CD4-positive, alpha-beta T cell (primary cell): ENCODE measurements at regions not wholly inside any gene's neighbourhood (a gene's known extent, or its start where the extent isn't known, plus 50 kb on each side); places are given as distances from the start of the nearest gene placed in this dataset.

Experiments used
- ATAC-seq: fragments of 200-7000 bp; cut with Tn5 transposase; one replicate; pipeline ENCODE4 v1.10.0; 2022; ENCODE audit warnings: mild to moderate bottlenecking; ENCODE audit not compliant: poor library complexity
- CTCF ChIA-PET: fragments of 350-600 bp; sonication (Branson Sonifier 250); formaldehyde crosslinking; loops from one replicate; lab custom pipeline; 2021; ENCODE audit warnings: antibody characterized with exemption, inconsistent platforms; lab: Charles Lee
- POLR2A ChIA-PET: fragments of 350-600 bp; sonication (Branson Sonifier 250); formaldehyde crosslinking; loops from one replicate; lab custom pipeline; 2021; ENCODE audit warnings: antibody characterized with exemption, inconsistent platforms; lab: Charles Lee
- DNase-seq, 14 experiments: peaks; one replicate each; pipeline ENCODE4 v3.0.0-alpha.2; 2013 to 2020; ENCODE audit warnings: mixed read lengths in 2 of 14
- H3K27ac ChIP-seq, 2 donors: one replicate each; pipeline versions ENCODE4 v1.5.1 to v1.7.0; 2013; ENCODE audit warnings: low read length in 2 of 2, low read depth in 1 of 2, mild to moderate bottlenecking in 1 of 2
- H3K27me3 ChIP-seq, 2 experiments: 1 replicate in 1 of 2; 2 replicates in 1 of 2; pipeline versions ENCODE4 v1.6.1 to v1.7.0; 2013; ENCODE audit warnings: low read length in 2 of 2, control low read depth in 1 of 2, mild to moderate bottlenecking in 1 of 2, moderate library complexity in 1 of 2; ENCODE audit not compliant: insufficient read depth in 2 of 2, control insufficient read depth in 1 of 2
- H3K36me3 ChIP-seq: one replicate; pipeline ENCODE4 v1.6.1; 2013; ENCODE audit warnings: low read length, control low read depth; ENCODE audit not compliant: insufficient read depth
- H3K4me1 ChIP-seq: one replicate; pipeline ENCODE4 v1.6.1; 2013; ENCODE audit warnings: low read length, control low read depth; ENCODE audit not compliant: insufficient read depth
- H3K4me3 ChIP-seq: one replicate; pipeline ENCODE4 v1.5.1; 2013; ENCODE audit warnings: mild to moderate bottlenecking, low read length, moderate library complexity
- H3K9me3 ChIP-seq, 2 experiments: 1 replicate in 1 of 2; 2 replicates in 1 of 2; pipeline versions ENCODE4 v1.6.1 to v1.7.0; 2013; ENCODE audit warnings: low read length in 2 of 2, mild to moderate bottlenecking in 2 of 2, control low read depth in 1 of 2, moderate library complexity in 1 of 2; ENCODE audit not compliant: control insufficient read depth in 1 of 2, insufficient read depth in 1 of 2
- H3K27ac Mint-ChIP-seq: one replicate; pipeline ENCODE4 v1.8.0; 2020; ENCODE audit warnings: mixed read lengths
- H3K27me3 Mint-ChIP-seq: one replicate; pipeline ENCODE4 v1.8.0; 2021; ENCODE audit warnings: mixed read lengths
- H3K36me3 Mint-ChIP-seq: one replicate; pipeline ENCODE4 v1.8.0; 2021; ENCODE audit warnings: low read depth, mixed read lengths
- H3K4me1 Mint-ChIP-seq: one replicate; pipeline ENCODE4 v1.8.0; 2021; ENCODE audit warnings: low read depth, mixed read lengths
- H3K4me3 Mint-ChIP-seq: one replicate; pipeline ENCODE4 v1.8.0; 2020; ENCODE audit warnings: mild to moderate bottlenecking, mixed read lengths
- H3K9me3 Mint-ChIP-seq: one replicate; pipeline ENCODE4 v1.8.0; 2020; ENCODE audit warnings: mixed read lengths
- intact Hi-C, 2 experiments: fragments of 100-400 bp; cut with DNase I in 1 of 2; cut with micrococcal nuclease in 1 of 2; formaldehyde crosslinking; loops; one replicate each; pipeline versions ENCODE4 v1.15.1 to v1.9.0; 2023 to 2025; cut with DNase I, micrococcal nuclease
- TF ChIP-seq, protein P1 (sequence below): fragments of 200-600 bp; IDR thresholded peaks from one replicate; pipeline ENCODE4 v1.8.0; 2022; ENCODE audit warnings: antibody characterized with exemption, mild to moderate bottlenecking

DNA sequence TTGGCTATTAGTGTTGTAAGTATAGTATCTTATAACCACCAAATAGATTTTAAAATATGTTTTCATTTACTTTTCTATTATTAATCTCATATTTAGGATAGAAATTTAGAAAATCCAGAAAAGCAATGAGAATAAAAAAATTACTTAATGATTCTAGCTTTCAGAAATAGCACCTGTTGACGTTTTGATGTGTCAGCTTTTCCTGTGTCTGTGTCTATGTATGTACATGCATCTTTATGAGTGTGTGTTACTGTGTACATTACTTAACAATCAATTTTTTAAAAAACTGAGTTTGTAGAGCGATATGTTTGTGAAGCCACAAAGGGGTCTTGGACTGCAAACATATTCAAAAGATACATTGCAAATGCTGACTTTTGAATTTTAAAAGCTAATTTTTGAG lies 526.9 kb downstream of the BCKDHB start:
- DNase-seq: no peak
- Histone ChIP-seq H3K9me3 (no peaks in the 10 kb centered on the region), H3K27ac (no peak overlapping the region), H3K4me3 (no peak overlapping the region), H3K4me1 (no peaks in the 10 kb centered on the region), H3K36me3 (no peaks in the 10 kb centered on the region), H3K27me3 (no peaks in the 10 kb centered on the region)
- peaks cover 5% of the 10 kb centered on the region for H3K9me3 Mint-ChIP-seq
- TF ChIP-seq, protein P1, sequence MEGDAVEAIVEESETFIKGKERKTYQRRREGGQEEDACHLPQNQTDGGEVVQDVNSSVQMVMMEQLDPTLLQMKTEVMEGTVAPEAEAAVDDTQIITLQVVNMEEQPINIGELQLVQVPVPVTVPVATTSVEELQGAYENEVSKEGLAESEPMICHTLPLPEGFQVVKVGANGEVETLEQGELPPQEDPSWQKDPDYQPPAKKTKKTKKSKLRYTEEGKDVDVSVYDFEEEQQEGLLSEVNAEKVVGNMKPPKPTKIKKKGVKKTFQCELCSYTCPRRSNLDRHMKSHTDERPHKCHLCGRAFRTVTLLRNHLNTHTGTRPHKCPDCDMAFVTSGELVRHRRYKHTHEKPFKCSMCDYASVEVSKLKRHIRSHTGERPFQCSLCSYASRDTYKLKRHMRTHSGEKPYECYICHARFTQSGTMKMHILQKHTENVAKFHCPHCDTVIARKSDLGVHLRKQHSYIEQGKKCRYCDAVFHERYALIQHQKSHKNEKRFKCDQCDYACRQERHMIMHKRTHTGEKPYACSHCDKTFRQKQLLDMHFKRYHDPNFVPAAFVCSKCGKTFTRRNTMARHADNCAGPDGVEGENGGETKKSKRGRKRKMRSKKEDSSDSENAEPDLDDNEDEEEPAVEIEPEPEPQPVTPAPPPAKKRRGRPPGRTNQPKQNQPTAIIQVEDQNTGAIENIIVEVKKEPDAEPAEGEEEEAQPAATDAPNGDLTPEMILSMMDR: no peak
- H3K4me3 Mint-ChIP-seq: no peak overlapping the region
- CTCF ChIA-PET: no interaction called here
- no peaks in the 10 kb centered on the region for H3K4me1 Mint-ChIP-seq
- H3K36me3 Mint-ChIP-seq: no peaks in the 10 kb centered on the region
- H3K27ac Mint-ChIP-seq: no peak overlapping the region
- intact Hi-C loops: no loop called here
- no peaks in the 10 kb centered on the region for H3K27me3 Mint-ChIP-seq
- ATAC-seq: no peak
- POLR2A ChIA-PET: no interaction called here

DNA sequence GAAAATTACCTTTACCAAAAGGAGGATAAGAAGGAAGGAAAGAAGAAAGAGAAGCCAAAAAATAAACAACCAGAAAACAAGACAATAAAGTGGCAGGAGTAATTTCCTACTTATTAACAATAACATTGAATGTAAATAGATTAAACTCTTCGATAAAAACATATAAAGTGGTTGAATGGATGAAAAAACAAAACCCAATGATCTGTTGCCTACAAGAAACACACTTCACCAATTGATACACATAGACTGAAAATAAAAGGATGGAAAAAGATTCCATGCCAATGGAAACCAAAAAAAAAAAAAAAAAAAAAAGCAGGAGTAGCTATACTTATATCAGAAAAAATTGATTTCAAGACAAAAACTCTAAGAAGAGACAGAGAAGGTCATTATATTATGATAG lies 518.9 kb downstream of the BCKDHB start:
- ATAC-seq (no peak), DNase-seq (no peak)
- TF ChIP-seq, protein P1: no peak
- H3K27me3 Mint-ChIP-seq: no peaks in the 10 kb centered on the region
- H3K9me3 Mint-ChIP-seq: peaks cover 10% of the 10 kb centered on the region
- no peaks in the 10 kb centered on the region for H3K36me3 Mint-ChIP-seq
- Histone ChIP-seq H3K4me3 (no peak overlapping the region), H3K4me1 (no peaks in the 10 kb centered on the region), H3K27me3 (no peaks in the 10 kb centered on the region), H3K9me3 (peaks cover 3% of the 10 kb centered on the region in 2 experiments), H3K27ac (no peak overlapping the region), H3K36me3 (no peaks in the 10 kb centered on the region)
- CTCF ChIA-PET: no interaction called here
- POLR2A ChIA-PET: no interaction called here
- H3K4me3 Mint-ChIP-seq: no peak overlapping the region
- intact Hi-C loops: no loop called here
- no peak overlapping the region for H3K27ac Mint-ChIP-seq
- no peaks in the 10 kb centered on the region for H3K4me1 Mint-ChIP-seq

DNA sequence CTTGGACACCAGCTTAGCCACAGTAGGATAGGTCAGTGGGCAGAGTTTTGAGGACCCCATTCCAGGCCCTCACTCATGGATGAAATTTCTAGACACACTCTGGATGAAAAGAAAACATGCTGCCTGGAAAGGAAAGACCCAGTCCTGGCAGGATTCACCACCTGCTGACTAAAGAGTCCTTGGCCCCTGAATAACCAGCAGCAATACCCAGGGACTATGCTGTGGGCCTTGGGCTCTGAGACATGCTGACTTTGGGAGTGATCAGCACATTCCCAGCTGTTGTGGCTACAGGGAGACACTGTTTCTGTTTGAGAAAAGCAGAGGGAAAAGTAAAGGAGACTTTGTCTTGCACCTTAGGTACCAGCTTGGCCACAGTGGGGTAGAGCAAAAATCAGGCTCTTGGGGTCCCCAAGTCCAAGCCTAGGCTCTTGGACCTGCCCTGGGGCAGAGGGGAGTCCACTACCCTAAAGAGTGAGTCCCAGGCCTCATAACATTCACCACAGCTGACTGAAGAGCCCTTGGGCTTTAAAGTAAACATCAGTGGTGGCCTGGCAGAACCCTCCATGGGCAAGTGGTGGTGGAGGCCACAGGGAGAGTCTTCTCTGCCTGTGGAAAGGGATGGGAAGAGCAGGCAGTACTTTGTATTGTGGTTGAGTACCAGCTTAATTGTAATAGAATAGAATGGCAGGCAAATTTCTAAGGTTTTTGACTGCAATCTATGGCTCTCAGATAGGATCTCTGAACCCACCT lies 516.8 kb downstream of the BCKDHB start:
- no peaks in the 10 kb centered on the region for H3K4me1 ChIP-seq
- Mint-ChIP-seq H3K36me3 (no peaks in the 10 kb centered on the region), H3K27me3 (no peaks in the 10 kb centered on the region), H3K9me3 (peaks cover 6% of the 10 kb centered on the region), H3K4me1 (no peaks in the 10 kb centered on the region), H3K27ac (no peak overlapping the region), H3K4me3 (no peak overlapping the region)
- H3K4me3 ChIP-seq: no peak overlapping the region
- ATAC-seq (no peak), DNase-seq (no peak)
- TF ChIP-seq, protein P1: no peak
- ChIA-PET POLR2A (no interaction called here), CTCF (no interaction called here)
- no peaks in the 10 kb centered on the region for H3K27me3 ChIP-seq
- intact Hi-C loops: no loop called here
- no peaks in the 10 kb centered on the region for H3K36me3 ChIP-seq
- no peak overlapping the region for H3K27ac ChIP-seq
- peaks cover 3% of the 10 kb centered on the region in 2 experiments for H3K9me3 ChIP-seq
